SK-N-SH treated with all-trans-retinoic acid at 6 μM for 48 hours (cell line): ENCODE measurements at regions not wholly inside any gene's neighbourhood (a gene's known extent, or its start where the extent isn't known, plus 50 kb on each side); places are given as distances from the start of the nearest gene placed in this dataset.
A peak's percentile ranks its signal among the peaks of the same experiment; 100 is the strongest.

Source experiments
- ATAC-seq: fragments of 200-7000 bp; cut with Tn5 transposase; 3 replicates; pipeline ENCODE4 v1.9.1; 2020; ENCODE audit warnings: mild to moderate bottlenecking, moderate library complexity
- ARNTL ChIP-seq: fragments of 450-650 bp; formaldehyde crosslinking; IDR thresholded peaks from 2 replicates; pipeline ENCODE4 v1.5.0; 2020; ENCODE audit warnings: low read depth, mild to moderate bottlenecking, moderate library complexity, borderline replicate concordance
- BACH2 ChIP-seq: fragments of 250-450 bp; sonication (Bioruptor Pico); IDR thresholded peaks from 2 replicates; pipeline ENCODE4 v1.9.0; 2021; ENCODE audit warnings: mild to moderate bottlenecking, borderline replicate concordance
- ESRRG ChIP-seq: fragments of 250-450 bp; sonication (Bioruptor Pico); IDR thresholded peaks from 2 replicates; pipeline ENCODE4 v1.6.1; 2021; ENCODE audit warnings: mild to moderate bottlenecking
- GLIS3 ChIP-seq: fragments of 250-450 bp; sonication (Bioruptor Pico); IDR thresholded peaks from 2 replicates; pipeline ENCODE4 v1.5.0; 2020; ENCODE audit warnings: mild to moderate bottlenecking, moderate library complexity
- ISL1 ChIP-seq: fragments of 250-450 bp; sonication (Bioruptor Pico); IDR thresholded peaks from 2 replicates; pipeline ENCODE4 v2.1.2; 2022; ENCODE audit warnings: mild to moderate bottlenecking, moderate library complexity
- OSR1 ChIP-seq: fragments of 250-450 bp; sonication (Bioruptor Pico); IDR thresholded peaks from 2 replicates; pipeline ENCODE4 v1.8.0; 2022; ENCODE audit warnings: moderate library complexity, mild to moderate bottlenecking, inconsistent platforms
- PPARA ChIP-seq: fragments of 250-450 bp; sonication (Bioruptor Pico); IDR thresholded peaks from 2 replicates; pipeline ENCODE4 v1.5.0; 2020; ENCODE audit warnings: mild to moderate bottlenecking, borderline replicate concordance
- RARB ChIP-seq: fragments of 250-450 bp; sonication (Bioruptor Pico); IDR thresholded peaks from 2 replicates; pipeline ENCODE4 v1.8.0; 2021; ENCODE audit warnings: mild to moderate bottlenecking, moderate library complexity
- SNAI2 ChIP-seq: fragments of 250-450 bp; sonication (Bioruptor Pico); IDR thresholded peaks from 2 replicates; pipeline ENCODE4 v1.5.0; 2020; ENCODE audit warnings: mild to moderate bottlenecking, moderate library complexity
- TCF4 ChIP-seq: fragments of 250-450 bp; sonication (Bioruptor Pico); IDR thresholded peaks from 2 replicates; pipeline ENCODE4 v1.8.0; 2021; ENCODE audit warnings: mild to moderate bottlenecking, moderate library complexity, borderline replicate concordance
- TOX ChIP-seq: fragments of 250-450 bp; sonication (Bioruptor Pico); IDR thresholded peaks from 2 replicates; pipeline ENCODE4 v1.8.0; 2021; ENCODE audit warnings: mild to moderate bottlenecking, moderate library complexity, borderline replicate concordance
- ZC3H10 ChIP-seq: fragments of 250-450 bp; sonication (Bioruptor Pico); IDR thresholded peaks from 2 replicates; pipeline ENCODE4 v1.5.1; 2021; ENCODE audit warnings: mild to moderate bottlenecking, moderate library complexity
- ZFP3 ChIP-seq: fragments of 250-450 bp; sonication (Bioruptor Pico); IDR thresholded peaks from 2 replicates; pipeline ENCODE4 v1.5.0; 2020; ENCODE audit warnings: mild to moderate bottlenecking, moderate library complexity
- ZFP30 ChIP-seq: fragments of 450-650 bp; formaldehyde crosslinking; IDR thresholded peaks from 2 replicates; pipeline ENCODE4 v1.5.0; 2022; ENCODE audit warnings: mild to moderate bottlenecking, moderate library complexity
- ZNF565 ChIP-seq: fragments of 450-650 bp; formaldehyde crosslinking; conservative IDR thresholded peaks from 2 replicates; pipeline ENCODE4 v1.5.0; 2020; ENCODE audit warnings: low read depth, mild to moderate bottlenecking, moderate library complexity
- ZNF70 ChIP-seq: fragments of 450-650 bp; formaldehyde crosslinking; IDR thresholded peaks from 2 replicates; pipeline ENCODE4 v1.5.0; 2020; ENCODE audit warnings: mild to moderate bottlenecking, moderate library complexity
- ZNF8 ChIP-seq: fragments of 450-650 bp; formaldehyde crosslinking; IDR thresholded peaks from 2 replicates; pipeline ENCODE4 v1.5.0; 2020; ENCODE audit warnings: mild to moderate bottlenecking, moderate library complexity
- TF ChIP-seq, protein P1 (sequence below): fragments of 250-450 bp; sonication (Bioruptor Pico); IDR thresholded peaks from 2 replicates; pipeline ENCODE4 v1.8.0; 2021; ENCODE audit warnings: low read depth, mild to moderate bottlenecking, moderate library complexity, borderline replicate concordance
- TF ChIP-seq, protein P2 (sequence below): fragments of 250-450 bp; sonication (Bioruptor Pico); IDR thresholded peaks from 2 replicates; pipeline ENCODE4 v1.5.1; 2021; ENCODE audit warnings: mild to moderate bottlenecking, moderate library complexity
- TF ChIP-seq, protein P3 (sequence below): fragments of 250-450 bp; sonication (Bioruptor Pico); IDR thresholded peaks from 2 replicates; pipeline ENCODE4 v1.5.1; 2020; ENCODE audit warnings: low read depth, mild to moderate bottlenecking, moderate library complexity
- TF ChIP-seq, protein P4 (sequence below): fragments of 250-450 bp; sonication (Bioruptor Pico); IDR thresholded peaks from 2 replicates; pipeline ENCODE4 v1.5.0; 2020; ENCODE audit warnings: mild to moderate bottlenecking, moderate library complexity
- TF ChIP-seq, protein P5 (sequence below): fragments of 250-450 bp; sonication (Bioruptor Pico); IDR thresholded peaks from 2 replicates; pipeline ENCODE4 v1.8.0; 2020; ENCODE audit warnings: mild to moderate bottlenecking, moderate library complexity, borderline replicate concordance

DNA sequence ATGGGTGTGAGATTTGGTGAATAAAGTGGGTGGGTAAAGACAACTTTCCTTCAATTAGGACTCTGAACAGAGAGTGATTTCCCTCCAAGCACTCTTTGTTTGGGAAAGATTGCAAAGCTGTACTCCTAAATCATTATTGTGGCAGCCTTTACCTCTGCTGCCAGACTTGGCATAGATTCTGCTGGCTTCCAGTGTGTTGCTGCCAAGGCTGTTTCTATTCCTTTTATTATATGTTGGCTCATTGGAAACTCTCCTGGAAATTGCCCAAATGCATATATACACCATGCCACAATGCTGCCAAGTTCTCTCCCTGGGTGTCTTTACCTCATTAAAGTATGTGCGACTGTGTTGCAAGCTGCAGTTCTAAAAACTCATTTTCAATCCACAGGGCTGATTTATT is 668.0 kb downstream of the MRPL39 start:
- TF ChIP-seq ZNF70 (CRISPR knock-in tag) (no peak), ARNTL (CRISPR knock-in tag) (no peak), ISL1 (CRISPR knock-in tag) (no peak), OSR1 (no peak), ZC3H10 (CRISPR knock-in tag) (no peak), ESRRG (CRISPR knock-in tag) (no peak), SNAI2 (CRISPR knock-in tag) (no peak), ZNF565 (CRISPR knock-in tag) (no peak), PPARA (CRISPR knock-in tag) (no peak), ZNF8 (CRISPR knock-in tag) (no peak), ZFP3 (CRISPR knock-in tag) (no peak), ZFP30 (no peak), GLIS3 (no peak), TOX (no peak), TCF4 (CRISPR knock-in tag) (no peak)
- TF ChIP-seq, protein P1, sequence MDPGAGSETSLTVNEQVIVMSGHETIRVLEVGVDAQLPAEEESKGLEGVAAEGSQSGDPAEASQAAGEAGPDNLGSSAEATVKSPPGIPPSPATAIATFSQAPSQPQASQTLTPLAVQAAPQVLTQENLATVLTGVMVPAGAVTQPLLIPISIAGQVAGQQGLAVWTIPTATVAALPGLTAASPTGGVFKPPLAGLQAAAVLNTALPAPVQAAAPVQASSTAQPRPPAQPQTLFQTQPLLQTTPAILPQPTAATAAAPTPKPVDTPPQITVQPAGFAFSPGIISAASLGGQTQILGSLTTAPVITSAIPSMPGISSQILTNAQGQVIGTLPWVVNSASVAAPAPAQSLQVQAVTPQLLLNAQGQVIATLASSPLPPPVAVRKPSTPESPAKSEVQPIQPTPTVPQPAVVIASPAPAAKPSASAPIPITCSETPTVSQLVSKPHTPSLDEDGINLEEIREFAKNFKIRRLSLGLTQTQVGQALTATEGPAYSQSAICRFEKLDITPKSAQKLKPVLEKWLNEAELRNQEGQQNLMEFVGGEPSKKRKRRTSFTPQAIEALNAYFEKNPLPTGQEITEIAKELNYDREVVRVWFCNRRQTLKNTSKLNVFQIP (CRISPR knock-in tag): no peak
- TF ChIP-seq, protein P2, sequence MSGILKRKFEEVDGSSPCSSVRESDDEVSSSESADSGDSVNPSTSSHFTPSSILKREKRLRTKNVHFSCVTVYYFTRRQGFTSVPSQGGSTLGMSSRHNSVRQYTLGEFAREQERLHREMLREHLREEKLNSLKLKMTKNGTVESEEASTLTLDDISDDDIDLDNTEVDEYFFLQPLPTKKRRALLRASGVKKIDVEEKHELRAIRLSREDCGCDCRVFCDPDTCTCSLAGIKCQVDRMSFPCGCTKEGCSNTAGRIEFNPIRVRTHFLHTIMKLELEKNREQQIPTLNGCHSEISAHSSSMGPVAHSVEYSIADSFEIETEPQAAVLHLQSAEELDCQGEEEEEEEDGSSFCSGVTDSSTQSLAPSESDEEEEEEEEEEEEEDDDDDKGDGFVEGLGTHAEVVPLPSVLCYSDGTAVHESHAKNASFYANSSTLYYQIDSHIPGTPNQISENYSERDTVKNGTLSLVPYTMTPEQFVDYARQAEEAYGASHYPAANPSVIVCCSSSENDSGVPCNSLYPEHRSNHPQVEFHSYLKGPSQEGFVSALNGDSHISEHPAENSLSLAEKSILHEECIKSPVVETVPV: no peak
- TF ChIP-seq, protein P3, sequence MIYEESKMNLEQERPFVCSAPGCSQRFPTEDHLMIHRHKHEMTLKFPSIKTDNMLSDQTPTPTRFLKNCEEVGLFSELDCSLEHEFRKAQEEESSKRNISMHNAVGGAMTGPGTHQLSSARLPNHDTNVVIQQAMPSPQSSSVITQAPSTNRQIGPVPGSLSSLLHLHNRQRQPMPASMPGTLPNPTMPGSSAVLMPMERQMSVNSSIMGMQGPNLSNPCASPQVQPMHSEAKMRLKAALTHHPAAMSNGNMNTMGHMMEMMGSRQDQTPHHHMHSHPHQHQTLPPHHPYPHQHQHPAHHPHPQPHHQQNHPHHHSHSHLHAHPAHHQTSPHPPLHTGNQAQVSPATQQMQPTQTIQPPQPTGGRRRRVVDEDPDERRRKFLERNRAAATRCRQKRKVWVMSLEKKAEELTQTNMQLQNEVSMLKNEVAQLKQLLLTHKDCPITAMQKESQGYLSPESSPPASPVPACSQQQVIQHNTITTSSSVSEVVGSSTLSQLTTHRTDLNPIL (CRISPR knock-in tag): no peak
- peak; percentile 38; the same call in 1 of the 3 replicates for ATAC-seq

DNA sequence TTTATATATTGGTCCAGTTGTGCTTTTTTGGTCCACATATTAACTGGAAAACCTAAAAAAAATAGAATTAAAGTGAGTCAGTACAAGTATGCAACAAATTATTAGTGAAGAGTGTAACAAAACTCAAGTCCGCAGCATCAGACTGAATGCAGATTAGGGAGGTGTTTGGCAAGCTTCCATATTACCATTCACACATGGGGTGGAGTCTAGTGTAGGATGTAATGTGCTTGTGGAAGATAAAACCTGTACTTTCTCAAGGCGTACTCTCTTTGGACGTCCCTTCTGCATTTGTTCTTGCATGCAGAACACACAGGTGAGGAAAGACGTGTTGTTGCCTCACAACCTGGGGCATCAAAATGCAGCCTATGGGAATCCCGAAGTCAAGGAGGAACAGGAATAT is 668.7 kb downstream of the MRPL39 start:
- no peak for ATAC-seq
- TF ChIP-seq ZNF565 (CRISPR knock-in tag): no peak
- no peak for TF ChIP-seq PPARA (CRISPR knock-in tag)

DNA sequence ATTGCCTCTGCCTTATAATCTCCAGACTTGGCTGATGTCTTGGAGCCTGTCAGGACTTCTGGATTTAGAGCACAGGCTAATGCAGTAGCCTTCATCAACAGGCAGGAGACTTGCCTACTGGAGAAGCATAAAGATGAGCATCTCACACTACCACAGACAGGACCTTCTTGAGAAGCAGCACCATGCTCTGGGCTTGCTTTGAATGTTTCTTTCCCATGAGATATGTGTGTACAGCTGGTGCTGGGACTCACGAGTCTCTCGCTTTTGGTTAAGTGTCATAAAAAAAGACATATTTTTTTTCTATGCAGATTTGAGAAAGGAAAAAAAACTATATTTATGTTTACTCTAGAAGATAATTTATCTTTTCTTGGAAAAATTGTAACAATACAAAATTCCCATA is 671.3 kb downstream of the MRPL39 start:
- TF ChIP-seq, protein P2: no peak
- no peak for TF ChIP-seq TCF4 (CRISPR knock-in tag)
- TF ChIP-seq, protein P3 (CRISPR knock-in tag): no peak
- TF ChIP-seq ZNF565 (CRISPR knock-in tag): no peak
- TF ChIP-seq ESRRG (CRISPR knock-in tag): no peak
- TF ChIP-seq BACH2 (CRISPR knock-in tag): no peak
- no peak for TF ChIP-seq SNAI2 (CRISPR knock-in tag)
- TF ChIP-seq, all 23 proteins: peak for 0
- no peak for ATAC-seq

DNA sequence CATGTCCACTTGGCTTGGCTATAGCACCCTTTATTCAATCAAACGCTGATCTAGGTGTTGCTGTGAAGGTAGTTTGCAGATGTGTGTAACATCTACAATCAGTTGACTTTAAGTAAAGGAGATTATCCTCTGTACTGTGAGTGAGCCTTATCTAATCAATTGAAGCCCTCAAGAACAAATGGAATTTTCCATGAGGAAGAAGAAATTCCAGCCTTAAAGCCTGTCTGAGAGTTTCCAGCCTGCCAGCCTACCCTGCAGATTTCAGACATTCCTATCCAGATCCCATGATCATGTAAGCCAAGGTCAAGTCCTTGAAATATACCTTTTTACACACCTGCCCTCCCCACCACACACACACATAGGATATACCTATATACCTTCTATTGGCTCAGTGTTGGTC is 696.7 kb downstream of the MRPL39 start:
- no peak for ATAC-seq
- TF ChIP-seq, protein P3 (CRISPR knock-in tag): no peak
- no peak for TF ChIP-seq ESRRG (CRISPR knock-in tag)
- TF ChIP-seq ZNF70 (CRISPR knock-in tag): no peak
- TF ChIP-seq, protein P4, sequence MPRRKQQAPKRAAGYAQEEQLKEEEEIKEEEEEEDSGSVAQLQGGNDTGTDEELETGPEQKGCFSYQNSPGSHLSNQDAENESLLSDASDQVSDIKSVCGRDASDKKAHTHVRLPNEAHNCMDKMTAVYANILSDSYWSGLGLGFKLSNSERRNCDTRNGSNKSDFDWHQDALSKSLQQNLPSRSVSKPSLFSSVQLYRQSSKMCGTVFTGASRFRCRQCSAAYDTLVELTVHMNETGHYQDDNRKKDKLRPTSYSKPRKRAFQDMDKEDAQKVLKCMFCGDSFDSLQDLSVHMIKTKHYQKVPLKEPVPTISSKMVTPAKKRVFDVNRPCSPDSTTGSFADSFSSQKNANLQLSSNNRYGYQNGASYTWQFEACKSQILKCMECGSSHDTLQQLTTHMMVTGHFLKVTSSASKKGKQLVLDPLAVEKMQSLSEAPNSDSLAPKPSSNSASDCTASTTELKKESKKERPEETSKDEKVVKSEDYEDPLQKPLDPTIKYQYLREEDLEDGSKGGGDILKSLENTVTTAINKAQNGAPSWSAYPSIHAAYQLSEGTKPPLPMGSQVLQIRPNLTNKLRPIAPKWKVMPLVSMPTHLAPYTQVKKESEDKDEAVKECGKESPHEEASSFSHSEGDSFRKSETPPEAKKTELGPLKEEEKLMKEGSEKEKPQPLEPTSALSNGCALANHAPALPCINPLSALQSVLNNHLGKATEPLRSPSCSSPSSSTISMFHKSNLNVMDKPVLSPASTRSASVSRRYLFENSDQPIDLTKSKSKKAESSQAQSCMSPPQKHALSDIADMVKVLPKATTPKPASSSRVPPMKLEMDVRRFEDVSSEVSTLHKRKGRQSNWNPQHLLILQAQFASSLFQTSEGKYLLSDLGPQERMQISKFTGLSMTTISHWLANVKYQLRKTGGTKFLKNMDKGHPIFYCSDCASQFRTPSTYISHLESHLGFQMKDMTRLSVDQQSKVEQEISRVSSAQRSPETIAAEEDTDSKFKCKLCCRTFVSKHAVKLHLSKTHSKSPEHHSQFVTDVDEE (CRISPR knock-in tag): no peak
- no peak for TF ChIP-seq BACH2 (CRISPR knock-in tag)
- no peak for TF ChIP-seq ARNTL (CRISPR knock-in tag)
- no peak for TF ChIP-seq ZFP3 (CRISPR knock-in tag)
- TF ChIP-seq, protein P5, sequence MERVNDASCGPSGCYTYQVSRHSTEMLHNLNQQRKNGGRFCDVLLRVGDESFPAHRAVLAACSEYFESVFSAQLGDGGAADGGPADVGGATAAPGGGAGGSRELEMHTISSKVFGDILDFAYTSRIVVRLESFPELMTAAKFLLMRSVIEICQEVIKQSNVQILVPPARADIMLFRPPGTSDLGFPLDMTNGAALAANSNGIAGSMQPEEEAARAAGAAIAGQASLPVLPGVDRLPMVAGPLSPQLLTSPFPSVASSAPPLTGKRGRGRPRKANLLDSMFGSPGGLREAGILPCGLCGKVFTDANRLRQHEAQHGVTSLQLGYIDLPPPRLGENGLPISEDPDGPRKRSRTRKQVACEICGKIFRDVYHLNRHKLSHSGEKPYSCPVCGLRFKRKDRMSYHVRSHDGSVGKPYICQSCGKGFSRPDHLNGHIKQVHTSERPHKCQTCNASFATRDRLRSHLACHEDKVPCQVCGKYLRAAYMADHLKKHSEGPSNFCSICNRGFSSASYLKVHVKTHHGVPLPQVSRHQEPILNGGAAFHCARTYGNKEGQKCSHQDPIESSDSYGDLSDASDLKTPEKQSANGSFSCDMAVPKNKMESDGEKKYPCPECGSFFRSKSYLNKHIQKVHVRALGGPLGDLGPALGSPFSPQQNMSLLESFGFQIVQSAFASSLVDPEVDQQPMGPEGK: no peak
- TF ChIP-seq TCF4 (CRISPR knock-in tag): no peak
- TF ChIP-seq GLIS3: no peak
- no peak for TF ChIP-seq RARB
- TF ChIP-seq OSR1: no peak
- TF ChIP-seq ZNF8 (CRISPR knock-in tag): no peak
- TF ChIP-seq ISL1 (CRISPR knock-in tag): no peak
